ENCODE measurements at regions not wholly inside any gene's neighbourhood (a gene's known extent, or its start where the extent isn't known, plus 50 kb on each side); places are given as distances from the start of the nearest gene placed in this dataset.

DNA sequence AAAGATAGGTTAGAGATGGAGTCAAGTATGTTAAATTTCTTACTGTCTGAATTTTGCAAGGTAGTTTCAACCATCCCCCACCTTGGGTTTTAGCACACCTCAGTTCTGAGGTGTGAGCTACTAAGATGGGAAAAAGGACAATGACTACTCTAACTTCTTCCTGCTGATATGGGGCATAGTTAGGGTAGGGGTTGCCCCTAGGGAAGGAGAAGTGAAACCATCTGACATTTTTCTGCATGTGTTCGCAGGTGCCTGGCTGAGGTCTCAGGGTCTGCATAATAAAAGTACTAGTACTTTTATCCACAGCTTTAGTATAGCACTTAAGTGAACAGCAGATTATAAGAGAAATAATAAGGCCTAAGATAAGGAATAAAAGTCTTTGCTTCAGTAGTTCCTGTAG lies 129.5 kb upstream of the CYSLTR1 start:
- TF ChIP-seq CTCF (IDR thresholded peaks at IDR 0.05) (no peak), EP300 (IDR thresholded peaks at IDR 0.05) (no peak), POLR2A (IDR thresholded peaks at IDR 0.05) (no peak)
